ENCODE measurements at regions not wholly inside any gene's neighbourhood (a gene's known extent, or its start where the extent isn't known, plus 50 kb on each side); places are given as distances from the start of the nearest gene placed in this dataset.
"Not testable (repeated sequence)": the region's sequence is repeated elsewhere in the genome, so short reads cannot be mapped to it uniquely, and the experiment has no call there.

GRCh38 chr6:95867205-95867604 lies 148.6 kb upstream of the FUT9 start:
- no peak for DNase-seq

DNA sequence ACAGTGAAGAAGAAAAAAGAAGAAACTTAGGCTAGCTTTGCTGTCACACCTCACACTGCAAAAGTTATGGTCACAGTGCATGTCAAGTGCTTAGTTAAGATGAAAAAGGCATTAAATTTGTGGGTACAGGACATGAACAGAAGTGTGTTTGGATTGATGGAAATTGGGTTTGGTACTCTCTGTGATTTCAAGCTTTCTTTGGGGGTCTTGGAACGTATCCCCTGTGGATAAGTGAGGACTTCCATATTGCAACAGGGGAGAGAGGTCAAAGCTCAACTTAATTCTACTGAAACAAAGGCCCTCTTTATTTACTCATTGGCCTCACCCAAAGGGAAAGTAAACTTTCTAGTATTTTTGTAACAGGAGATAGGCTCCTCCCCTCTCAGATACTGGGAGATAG lies 138.3 kb upstream of the FUT9 start:
- no peak for DNase-seq

GRCh38 chr6:95879856-95880255 lies 135.9 kb upstream of the FUT9 start:
- DNase-seq, result no peak

DNA sequence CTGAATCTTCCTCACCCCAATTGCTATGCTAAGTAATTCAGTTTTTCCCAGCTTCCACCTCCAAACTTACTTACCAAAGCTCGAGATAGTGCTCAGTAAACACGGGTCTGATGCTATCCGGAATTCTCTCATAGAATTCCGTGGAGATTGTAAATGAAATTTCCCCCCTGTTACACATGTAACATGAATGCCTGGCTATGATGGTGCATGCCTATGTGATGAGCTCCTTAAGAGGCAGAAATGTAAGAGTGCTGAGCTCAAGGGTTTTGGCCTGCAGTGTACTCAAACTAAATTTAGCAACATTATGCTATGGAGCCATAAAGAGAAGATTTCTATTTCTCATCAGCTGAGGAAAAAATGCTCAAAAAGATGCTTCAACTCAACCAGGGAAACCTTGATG lies 133.4 kb upstream of the FUT9 start:
- no peak for DNase-seq

- DNase-seq, result not testable (repeated sequence)
Measured at GRCh38 chr6:95888711-95889110, 127.1 kb upstream of the FUT9 start.

GRCh38 chr6:95905132-95905531 lies 110.6 kb upstream of the FUT9 start:
- DNase-seq, result no peak

GRCh38 chr6:95917034-95917433 lies 98.7 kb upstream of the FUT9 start:
- DNase-seq, result no peak

DNA sequence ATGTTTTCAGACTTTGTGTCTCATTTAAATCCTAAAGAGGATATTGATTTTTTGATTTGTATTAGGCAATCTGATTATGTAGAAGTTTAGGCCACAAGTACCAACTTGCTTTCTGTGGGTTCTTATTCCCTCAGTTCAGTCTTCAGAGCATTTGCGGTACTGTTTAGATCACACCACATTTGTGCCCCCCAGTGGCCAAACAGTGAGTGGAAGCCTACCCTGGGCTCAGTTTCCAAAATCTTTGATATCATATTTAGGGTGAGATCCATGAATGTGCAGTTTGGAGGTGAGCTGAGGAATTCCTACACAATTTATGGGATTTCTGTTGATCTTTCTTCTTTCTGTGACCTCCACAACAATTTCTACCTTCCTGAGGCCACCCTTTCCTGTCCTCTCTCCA lies 92.3 kb upstream of the FUT9 start:
- DNase-seq, result peak; percentile 21

DNA sequence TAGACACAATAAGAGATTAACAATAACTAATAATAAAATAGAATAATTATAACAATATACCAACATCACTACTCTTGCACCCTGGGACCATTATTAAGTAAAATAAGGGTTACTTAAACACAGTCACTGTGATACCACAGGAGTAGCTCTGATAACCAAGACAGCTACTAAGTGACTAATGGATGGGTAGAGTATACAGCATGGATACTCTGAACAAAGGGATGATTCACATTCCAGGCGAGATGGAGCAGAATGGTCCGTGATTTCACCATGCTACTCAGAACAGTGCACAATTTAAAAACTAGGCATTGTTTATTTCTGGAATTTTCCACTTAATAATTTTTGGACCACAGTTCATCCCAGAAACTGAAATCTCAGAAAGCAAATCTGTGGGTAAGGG lies 80.0 kb upstream of the FUT9 start:
- no peak for DNase-seq

GRCh38 chr6:95946906-95947305 lies 68.9 kb upstream of the FUT9 start:
- DNase-seq, result no peak

- no peak for DNase-seq
Measured at GRCh38 chr6:95948324-95948723, 67.5 kb upstream of the FUT9 start.

DNA sequence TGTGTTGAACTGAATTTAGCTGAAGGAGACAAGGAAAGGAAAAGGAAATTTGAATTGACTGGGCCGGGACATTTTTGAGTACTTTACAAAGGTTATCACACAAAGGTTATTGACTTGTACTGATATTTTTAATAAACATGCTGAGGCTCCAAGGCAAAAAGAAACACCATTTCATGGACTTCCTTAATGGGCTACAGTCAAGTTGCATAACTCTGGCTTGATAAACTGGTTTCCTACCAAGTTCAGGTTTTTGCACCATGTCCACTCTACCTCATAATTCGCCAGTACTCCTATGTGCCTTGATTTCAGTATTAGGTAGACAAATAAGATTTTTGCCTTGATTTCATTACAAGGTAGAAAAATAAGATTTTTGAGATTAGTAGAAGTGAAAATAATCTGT lies 65.8 kb upstream of the FUT9 start:
- DNase-seq, result no peak

GRCh38 chr6:95958686-95959085 lies 57.1 kb upstream of the FUT9 start:
- no peak for DNase-seq

DNA sequence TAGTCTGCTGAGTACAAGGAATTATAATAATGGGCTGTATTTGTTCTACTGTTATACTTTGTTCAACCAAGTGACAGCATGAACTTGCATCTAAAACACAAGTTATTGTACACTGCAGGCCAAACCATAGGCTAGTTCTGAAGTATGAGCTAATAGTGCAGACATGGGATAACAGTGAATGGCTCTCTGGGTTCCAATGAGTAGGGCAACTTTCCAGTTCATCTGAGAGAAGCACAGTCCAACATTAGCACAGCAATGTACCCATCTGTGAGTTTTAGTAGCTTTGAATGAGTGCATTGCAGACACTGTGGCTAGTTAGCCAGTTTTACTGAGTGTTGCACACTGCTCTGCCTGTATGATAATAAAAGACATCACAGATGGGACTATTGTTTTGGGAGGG lies 56.5 kb upstream of the FUT9 start:
- DNase-seq, result no peak
